GM12875 (cell line): ENCODE measurements at regions not wholly inside any gene's neighbourhood (a gene's known extent, or its start where the extent isn't known, plus 50 kb on each side); places are given as distances from the start of the nearest gene placed in this dataset.

Source experiments
- H3K4me3 ChIP-seq: one replicate; pipeline ENCODE4 v1.5.1; 2011; ENCODE audit warnings: low read depth, low read length, control low read depth
- TF ChIP-seq, protein P1 (sequence below): IDR thresholded peaks from 2 replicates; pipeline ENCODE4 v1.5.1; 2011; ENCODE audit warnings: low read depth, mild to moderate bottlenecking, control low read depth, inconsistent platforms, low read length, moderate library complexity, borderline replicate concordance; ENCODE audit not compliant: insufficient read depth

DNA sequence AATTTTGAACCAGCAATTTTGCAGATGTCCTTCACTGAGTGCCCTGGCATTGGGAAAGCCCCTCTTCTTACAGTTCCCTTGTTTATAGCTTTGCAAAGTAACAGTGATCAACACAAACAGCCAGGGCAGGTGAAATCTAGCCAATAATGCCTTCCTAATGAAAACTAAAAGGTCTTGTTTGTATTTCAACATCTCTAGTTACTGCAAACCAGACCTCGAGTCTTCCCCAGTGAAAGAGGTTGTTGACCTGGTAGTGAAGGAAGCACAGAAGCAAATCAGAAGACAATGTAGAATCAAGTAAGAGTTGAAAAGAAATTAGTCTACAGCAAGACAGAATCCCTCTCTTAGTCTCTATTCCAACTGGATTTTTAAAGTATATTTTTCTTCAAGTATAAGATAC, 231.2 kb downstream of the SNX13 start:
- TF ChIP-seq, protein P1, sequence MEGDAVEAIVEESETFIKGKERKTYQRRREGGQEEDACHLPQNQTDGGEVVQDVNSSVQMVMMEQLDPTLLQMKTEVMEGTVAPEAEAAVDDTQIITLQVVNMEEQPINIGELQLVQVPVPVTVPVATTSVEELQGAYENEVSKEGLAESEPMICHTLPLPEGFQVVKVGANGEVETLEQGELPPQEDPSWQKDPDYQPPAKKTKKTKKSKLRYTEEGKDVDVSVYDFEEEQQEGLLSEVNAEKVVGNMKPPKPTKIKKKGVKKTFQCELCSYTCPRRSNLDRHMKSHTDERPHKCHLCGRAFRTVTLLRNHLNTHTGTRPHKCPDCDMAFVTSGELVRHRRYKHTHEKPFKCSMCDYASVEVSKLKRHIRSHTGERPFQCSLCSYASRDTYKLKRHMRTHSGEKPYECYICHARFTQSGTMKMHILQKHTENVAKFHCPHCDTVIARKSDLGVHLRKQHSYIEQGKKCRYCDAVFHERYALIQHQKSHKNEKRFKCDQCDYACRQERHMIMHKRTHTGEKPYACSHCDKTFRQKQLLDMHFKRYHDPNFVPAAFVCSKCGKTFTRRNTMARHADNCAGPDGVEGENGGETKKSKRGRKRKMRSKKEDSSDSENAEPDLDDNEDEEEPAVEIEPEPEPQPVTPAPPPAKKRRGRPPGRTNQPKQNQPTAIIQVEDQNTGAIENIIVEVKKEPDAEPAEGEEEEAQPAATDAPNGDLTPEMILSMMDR: no peak
- H3K4me3 ChIP-seq: no peak overlapping the region

DNA sequence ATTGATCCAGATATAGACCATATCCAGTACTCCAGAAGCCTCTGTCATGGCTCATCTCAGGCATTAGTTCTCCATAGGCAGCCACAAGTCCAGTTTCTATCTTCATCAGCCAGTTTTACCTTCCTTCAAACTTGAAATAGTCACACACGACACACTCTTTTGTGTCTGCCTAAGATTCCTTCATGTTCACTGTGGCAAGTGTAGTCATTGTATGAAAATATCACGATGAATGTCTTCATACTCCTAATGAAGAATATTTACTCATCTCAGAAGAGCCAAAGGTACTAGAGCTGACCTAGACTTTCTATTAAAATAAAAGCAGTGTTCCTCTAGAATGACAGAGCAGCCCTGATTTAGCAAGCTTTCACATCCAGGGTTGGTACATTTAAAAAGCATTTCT, 230.7 kb downstream of the SNX13 start:
- TF ChIP-seq, protein P1: no peak
- no peak overlapping the region for H3K4me3 ChIP-seq

DNA sequence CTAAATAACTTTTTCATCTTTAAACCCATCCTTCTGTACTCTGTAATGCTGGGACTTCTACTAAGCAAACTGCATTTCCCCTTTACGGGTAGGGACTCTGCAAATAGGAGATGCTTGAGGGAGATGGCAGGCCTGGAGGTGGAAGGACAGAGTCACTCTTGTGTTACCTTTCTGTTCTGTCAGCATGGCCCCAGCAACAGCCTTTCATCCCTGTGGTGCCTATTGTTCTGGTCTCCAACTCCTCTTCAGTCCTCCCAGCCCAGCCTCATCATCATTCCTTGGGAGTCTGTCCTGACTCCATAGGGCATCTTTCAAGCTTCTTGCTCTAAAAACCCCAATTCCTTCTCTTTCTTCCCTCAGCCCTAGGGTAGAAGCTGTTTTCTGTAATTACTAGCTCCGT, 230.0 kb downstream of the SNX13 start:
- TF ChIP-seq, protein P1: no peak

DNA sequence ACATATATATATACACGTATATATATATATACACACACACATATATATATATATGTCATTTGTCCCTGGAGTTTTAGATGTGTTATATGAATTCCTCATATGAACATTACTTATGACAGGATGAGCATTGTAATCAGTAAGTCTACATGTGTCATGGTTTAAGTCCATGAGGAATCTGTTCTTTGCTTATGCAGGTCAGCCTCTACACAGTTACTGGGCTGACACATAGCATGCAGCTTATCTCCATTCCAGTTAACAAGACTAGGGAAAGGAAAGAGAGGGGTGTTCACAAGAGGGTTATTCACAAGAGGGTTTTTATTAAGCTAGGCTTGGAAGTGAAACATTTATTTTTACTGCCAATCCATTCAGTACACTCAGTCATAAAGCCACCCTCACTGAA, 226.7 kb downstream of the SNX13 start:
- no peak overlapping the region for H3K4me3 ChIP-seq
- TF ChIP-seq, protein P1: no peak

More for the DNA sequence above, 230.0 kb downstream of the SNX13 start:
- H3K4me3 ChIP-seq: no peak overlapping the region

DNA sequence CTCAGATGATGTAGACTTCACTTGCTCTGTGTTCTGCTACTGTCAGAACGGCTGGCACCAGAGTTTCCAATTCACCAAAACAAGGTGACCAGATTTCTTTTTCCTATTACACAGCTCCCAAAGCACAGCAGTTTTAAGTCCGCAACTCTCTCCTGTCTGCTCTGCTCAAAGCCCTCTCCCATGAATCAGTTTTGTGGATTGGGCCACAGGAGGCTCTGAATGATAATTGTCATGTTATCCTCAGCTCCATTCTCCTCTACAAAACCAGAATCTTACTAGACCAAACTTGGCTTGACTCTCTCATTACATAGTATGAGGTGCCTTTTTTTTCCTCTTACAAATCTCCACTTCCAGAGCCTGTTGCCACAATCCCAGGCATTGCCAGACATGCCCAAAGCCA, 223.5 kb downstream of the SNX13 start:
- TF ChIP-seq, protein P1: no peak
- no peak overlapping the region for H3K4me3 ChIP-seq

DNA sequence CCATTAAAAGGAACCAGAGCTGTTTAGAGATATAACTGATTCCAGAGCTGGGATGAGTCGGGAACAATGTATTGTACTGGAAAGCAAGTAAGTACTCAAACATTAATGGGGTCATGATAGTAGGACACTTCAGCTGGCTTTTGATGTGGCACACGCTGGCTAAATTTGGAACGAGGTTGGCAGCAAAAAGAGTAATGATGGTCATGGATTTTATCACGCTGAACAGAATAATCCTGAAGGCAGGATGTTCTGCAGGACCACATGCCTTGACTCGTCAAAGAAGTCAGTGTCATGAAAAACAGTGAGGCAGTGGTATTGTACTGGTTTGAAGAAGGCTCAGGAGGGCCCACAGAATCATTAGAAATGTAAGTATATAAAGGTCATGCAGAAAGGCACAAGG, 220.3 kb downstream of the SNX13 start:
- TF ChIP-seq, protein P1: no peak
- no peak overlapping the region for H3K4me3 ChIP-seq

DNA sequence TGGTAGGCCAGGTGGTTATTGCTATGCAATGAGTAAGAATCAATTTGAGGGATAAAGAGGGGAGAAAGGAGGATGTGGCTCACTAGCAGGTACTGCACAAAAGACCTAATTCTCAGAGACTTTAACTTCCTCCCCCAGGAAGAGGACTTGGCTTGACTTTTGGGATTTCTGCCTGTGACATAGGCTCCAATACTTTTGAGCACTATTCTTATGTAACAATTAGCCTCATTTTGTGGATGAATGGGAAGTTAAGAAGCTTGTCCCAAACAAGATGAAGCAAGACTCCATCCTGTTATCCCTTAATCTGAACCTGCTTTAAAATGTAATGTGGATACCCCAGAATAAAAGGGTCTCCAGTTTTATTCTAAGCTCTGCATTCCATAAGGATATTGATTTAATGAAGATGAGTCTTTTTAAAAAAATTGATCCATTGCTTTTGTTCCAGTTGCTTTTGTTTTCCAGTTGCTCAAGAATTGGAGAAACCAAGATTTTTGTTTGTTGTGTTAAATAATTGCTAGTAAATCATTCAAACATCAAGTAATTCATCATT, 218.5 kb downstream of the SNX13 start:
- no peak overlapping the region for H3K4me3 ChIP-seq
- TF ChIP-seq, protein P1: no peak
